ENCODE measurements at regions not wholly inside any gene's neighbourhood (a gene's known extent, or its start where the extent isn't known, plus 50 kb on each side); places are given as distances from the start of the nearest gene placed in this dataset.

- Mint-ChIP-seq H3K36me3 (ENCODE audit: unreplicated experiment) (no peaks in the 10 kb centered on the region), H3K27me3 (ENCODE audit: unreplicated experiment) (no peaks in the 10 kb centered on the region), H3K4me3 (ENCODE audit: unreplicated experiment) (no peak overlapping the region), H3K4me1 (ENCODE audit: low read depth, unreplicated experiment) (no peaks in the 10 kb centered on the region), H3K9me3 (ENCODE audit: unreplicated experiment) (no peaks in the 10 kb centered on the region), H3K27ac (ENCODE audit: unreplicated experiment) (no peak overlapping the region)
- TF ChIP-seq CTCF (IDR thresholded peaks at IDR 0.05; ENCODE audit: partially characterized antibody, unreplicated experiment), result no peak
- no peak for DNase-seq
Observed at GRCh38 chr2:215603440-215603839, 167.6 kb upstream of the FN1 start.

- Mint-ChIP-seq H3K4me1 (ENCODE audit: low read depth, unreplicated experiment) (no peaks in the 10 kb centered on the region), H3K27me3 (ENCODE audit: unreplicated experiment) (no peaks in the 10 kb centered on the region), H3K9me3 (ENCODE audit: unreplicated experiment) (no peaks in the 10 kb centered on the region), H3K36me3 (ENCODE audit: unreplicated experiment) (no peaks in the 10 kb centered on the region), H3K27ac (ENCODE audit: unreplicated experiment) (no peak overlapping the region), H3K4me3 (ENCODE audit: unreplicated experiment) (no peak overlapping the region)
- no peak for TF ChIP-seq CTCF (IDR thresholded peaks at IDR 0.05; ENCODE audit: partially characterized antibody, unreplicated experiment)
- no peak for DNase-seq
Observed at GRCh38 chr2:215602997-215603396, 167.1 kb upstream of the FN1 start.

DNA sequence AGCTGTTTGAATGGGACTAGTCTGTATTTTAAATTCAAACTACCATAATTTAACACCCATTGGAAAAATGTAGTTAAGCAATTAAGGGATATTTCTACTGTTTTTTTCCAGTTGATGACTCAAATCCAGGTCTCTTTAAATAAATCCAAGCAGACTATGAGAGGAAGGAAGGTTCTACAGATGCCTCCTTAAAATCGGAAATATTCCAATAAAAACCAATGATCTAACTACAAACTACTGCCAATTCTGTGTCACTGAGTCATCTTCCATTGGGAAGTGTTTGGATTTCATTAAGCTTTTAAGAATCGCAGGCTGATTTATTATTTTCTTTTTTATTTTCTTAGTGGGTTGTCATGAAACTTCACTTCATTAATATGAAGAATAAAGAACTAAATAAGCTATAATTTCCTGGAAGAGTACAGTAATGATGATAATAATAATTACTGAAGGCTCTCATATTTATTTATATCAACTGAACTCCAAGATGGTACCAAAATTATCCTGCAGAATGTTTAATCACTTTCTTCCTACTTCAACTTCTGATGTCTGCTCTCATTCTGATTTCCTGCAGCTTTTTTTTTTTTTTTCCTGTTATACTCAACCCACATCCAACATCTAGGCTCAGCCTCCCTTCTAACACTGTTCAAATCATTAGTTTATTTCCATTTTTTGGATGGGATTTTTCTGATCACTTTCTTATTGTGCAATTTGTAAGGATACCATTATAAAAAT is 166.3 kb upstream of the FN1 start:
- no peak for DNase-seq
- Mint-ChIP-seq H3K4me3 (ENCODE audit: unreplicated experiment) (no peak overlapping the region), H3K27ac (ENCODE audit: unreplicated experiment) (no peak overlapping the region), H3K36me3 (ENCODE audit: unreplicated experiment) (no peaks in the 10 kb centered on the region), H3K9me3 (ENCODE audit: unreplicated experiment) (no peaks in the 10 kb centered on the region), H3K27me3 (ENCODE audit: unreplicated experiment) (no peaks in the 10 kb centered on the region), H3K4me1 (ENCODE audit: low read depth, unreplicated experiment) (no peaks in the 10 kb centered on the region)
- no peak for TF ChIP-seq CTCF (IDR thresholded peaks at IDR 0.05; ENCODE audit: partially characterized antibody, unreplicated experiment)

GRCh38 chr2:215601526-215601925 is 165.7 kb upstream of the FN1 start:
- no peak overlapping the region for H3K4me3 Mint-ChIP-seq (ENCODE audit: unreplicated experiment)
- H3K27me3 Mint-ChIP-seq (ENCODE audit: unreplicated experiment), result no peaks in the 10 kb centered on the region
- no peak for TF ChIP-seq CTCF (IDR thresholded peaks at IDR 0.05; ENCODE audit: partially characterized antibody, unreplicated experiment)
- no peak overlapping the region for H3K27ac Mint-ChIP-seq (ENCODE audit: unreplicated experiment)
- H3K36me3 Mint-ChIP-seq (ENCODE audit: unreplicated experiment), result no peaks in the 10 kb centered on the region
- no peak for DNase-seq
- H3K9me3 Mint-ChIP-seq (ENCODE audit: unreplicated experiment), result no peaks in the 10 kb centered on the region
- H3K4me1 Mint-ChIP-seq (ENCODE audit: low read depth, unreplicated experiment), result no peaks in the 10 kb centered on the region

DNA sequence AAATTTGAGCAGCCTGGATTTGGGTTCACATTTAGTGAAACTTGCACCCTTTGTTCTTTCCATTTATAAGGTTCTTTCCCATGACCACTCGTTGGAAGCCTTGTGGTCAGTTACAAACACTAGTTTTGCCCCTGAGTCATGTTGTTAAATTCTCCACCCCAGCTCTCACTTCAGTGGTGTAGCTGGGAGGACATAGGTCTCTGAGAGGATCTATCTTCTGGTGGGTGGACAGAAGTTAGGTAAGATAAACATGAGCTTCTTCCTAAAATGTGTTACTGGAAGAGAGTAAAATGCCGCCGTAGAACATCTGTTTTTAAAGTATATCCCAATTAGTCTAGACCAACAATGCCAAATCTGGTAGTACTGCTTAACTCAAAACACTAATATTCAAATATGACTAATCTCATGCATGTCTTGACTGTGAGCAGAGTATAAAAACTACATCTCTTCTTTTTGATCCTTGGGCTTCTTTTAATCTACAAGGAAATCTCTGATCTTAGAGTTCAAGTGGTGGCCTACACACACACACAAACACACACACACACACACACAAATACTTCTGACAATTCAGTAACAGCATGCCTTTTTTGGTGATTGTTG is 162.6 kb upstream of the FN1 start:
- no peak for TF ChIP-seq CTCF (IDR thresholded peaks at IDR 0.05; ENCODE audit: partially characterized antibody, unreplicated experiment)
- Mint-ChIP-seq H3K4me1 (ENCODE audit: low read depth, unreplicated experiment) (no peaks in the 10 kb centered on the region), H3K27me3 (ENCODE audit: unreplicated experiment) (no peaks in the 10 kb centered on the region), H3K9me3 (ENCODE audit: unreplicated experiment) (no peaks in the 10 kb centered on the region), H3K27ac (ENCODE audit: unreplicated experiment) (no peak overlapping the region), H3K4me3 (ENCODE audit: unreplicated experiment) (no peak overlapping the region), H3K36me3 (ENCODE audit: unreplicated experiment) (no peaks in the 10 kb centered on the region)
- no peak for DNase-seq
